Anterior cingulate cortex (tissue), 58 donors: ENCODE measurements at regions not wholly inside any gene's neighbourhood (a gene's known extent, or its start where the extent isn't known, plus 50 kb on each side); places are given as distances from the start of the nearest gene placed in this dataset.
"Not testable (repeated sequence)": the region's sequence is repeated elsewhere in the genome, so short reads cannot be mapped to it uniquely, and the experiment has no call there.

Experiments used
- DNase-seq, 58 donors: peaks; one replicate each; lab custom pipeline; 2025; lab: John Stamatoyannopoulos, UW

DNA sequence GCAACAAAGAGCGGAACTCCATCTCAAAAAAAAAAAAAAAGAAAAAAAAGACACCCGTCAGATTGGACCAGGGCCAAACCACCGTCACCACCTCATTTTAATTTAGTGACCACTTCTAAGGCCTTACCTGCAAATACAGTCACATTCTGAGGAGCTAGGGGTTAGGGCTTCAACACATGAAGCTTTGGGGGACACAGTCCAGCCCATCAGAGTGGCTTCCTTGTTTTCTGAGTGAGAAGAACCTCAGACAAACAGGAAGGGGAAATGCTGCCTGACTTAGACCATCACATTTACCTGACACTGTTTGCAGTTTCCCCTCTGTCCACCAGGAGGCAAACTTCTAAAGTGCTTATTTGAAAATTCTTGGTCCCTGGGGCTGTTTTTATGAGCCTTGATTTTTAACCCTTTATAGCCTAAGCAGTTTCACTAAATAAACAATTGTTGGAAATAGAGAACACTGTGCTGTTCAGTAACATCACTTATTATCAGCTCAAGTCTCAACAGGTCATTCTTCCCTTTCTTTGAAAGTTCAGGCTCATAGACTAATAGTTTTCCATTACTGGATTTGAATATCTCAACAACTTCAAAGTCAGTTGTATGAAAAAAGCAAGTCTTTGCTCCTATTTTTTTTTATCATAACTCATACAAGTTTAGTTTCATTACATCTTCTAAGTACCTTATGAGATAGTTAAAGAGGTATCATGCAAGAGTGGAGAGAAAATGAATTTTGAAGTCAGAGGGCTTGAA is 74.9 kb upstream of the WASF3 start:
- DNase-seq, result peak in 23 of 58 donors; percentile 4 to 68 (median 13)

GRCh38 chr13:26483546-26483945 is 73.9 kb upstream of the WASF3 start:
- DNase-seq, result no peak

DNA sequence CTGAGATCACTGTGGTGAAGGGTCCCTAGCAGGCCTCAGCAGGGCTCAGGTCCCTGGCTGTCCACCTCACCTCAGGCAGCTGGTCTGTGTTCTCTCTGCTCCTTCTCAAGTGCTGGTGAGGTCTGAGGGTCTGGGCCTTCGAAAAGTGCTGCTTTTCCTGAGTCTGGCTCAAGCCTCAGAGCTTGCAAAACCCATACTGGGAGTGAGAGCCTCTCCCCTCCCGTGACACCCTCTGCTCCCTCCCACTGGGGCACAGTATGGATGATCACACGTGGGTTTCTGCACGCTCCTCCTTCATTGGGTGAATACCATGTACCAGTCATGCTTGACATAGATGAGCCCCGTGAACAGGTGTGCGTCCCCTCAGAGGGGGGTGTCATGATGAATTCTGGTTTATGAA is 73.3 kb upstream of the WASF3 start:
- no peak for DNase-seq

DNA sequence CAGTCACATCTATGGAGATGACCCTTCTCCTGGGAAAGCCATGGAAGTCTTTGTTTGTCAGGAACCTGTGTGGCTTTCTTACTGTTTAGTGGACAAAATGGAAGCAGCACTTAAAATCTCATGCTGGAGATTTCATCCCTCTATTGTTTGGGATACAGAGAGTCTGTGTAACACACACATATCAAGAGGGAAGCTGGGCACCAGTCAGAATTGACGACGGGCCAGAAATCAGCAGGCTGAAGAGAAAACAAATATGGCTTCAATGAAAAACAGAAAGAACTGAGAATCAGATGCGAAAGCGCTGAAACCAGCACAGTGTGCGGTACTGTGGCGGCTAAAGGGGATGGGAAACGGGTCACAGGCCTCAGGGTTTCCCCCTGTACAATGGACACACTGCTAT is 72.2 kb upstream of the WASF3 start:
- DNase-seq, result peak in 11 of 58 donors; percentile 8 to 27 (median 15)

- DNase-seq, result peak in 12 of 58 donors; percentile 9 to 24 (median 13)
Observed at GRCh38 chr13:26485786-26486185, 71.7 kb upstream of the WASF3 start.

- no peak for DNase-seq
Observed at GRCh38 chr13:26486550-26486949, 70.9 kb upstream of the WASF3 start.

GRCh38 chr13:26487781-26488180 is 69.7 kb upstream of the WASF3 start:
- DNase-seq, result no peak

- DNase-seq, result peak in 1 of 58 donors; percentile 1
Observed at GRCh38 chr13:26488236-26489003, 69.1 kb upstream of the WASF3 start.

GRCh38 chr13:26492301-26492700 is 65.2 kb upstream of the WASF3 start:
- DNase-seq, result not testable (repeated sequence)

DNA sequence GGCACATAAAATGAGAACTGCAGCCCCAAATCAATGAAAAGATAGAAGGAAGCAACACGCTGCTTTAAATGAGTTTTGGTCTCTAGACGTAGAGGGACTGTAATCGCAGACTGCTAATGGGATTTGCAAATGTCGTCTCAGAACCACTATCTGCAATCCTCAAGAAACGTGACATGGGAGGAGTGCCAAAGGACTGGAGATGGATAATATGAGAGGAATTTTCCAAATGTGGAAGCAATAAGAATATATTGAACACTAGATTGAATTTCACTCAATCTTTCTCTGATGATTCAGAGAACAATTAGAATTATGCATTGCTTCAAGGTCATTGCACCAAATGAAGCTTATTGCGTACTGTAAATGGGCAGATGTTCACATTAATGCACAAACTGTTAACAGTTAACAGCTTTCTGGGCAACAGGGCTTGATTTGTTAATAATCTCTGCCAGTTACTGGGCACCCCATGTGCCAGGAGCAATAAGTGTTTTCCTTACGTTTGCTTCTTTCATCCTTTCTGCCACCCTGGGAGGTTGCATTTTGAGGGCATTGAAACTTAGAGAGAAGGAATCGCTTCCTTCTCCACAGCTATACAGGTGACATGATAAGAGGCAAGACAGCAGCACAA is 62.8 kb upstream of the WASF3 start:
- no peak for DNase-seq

GRCh38 chr13:26495750-26496149 is 61.7 kb upstream of the WASF3 start:
- no peak for DNase-seq

DNA sequence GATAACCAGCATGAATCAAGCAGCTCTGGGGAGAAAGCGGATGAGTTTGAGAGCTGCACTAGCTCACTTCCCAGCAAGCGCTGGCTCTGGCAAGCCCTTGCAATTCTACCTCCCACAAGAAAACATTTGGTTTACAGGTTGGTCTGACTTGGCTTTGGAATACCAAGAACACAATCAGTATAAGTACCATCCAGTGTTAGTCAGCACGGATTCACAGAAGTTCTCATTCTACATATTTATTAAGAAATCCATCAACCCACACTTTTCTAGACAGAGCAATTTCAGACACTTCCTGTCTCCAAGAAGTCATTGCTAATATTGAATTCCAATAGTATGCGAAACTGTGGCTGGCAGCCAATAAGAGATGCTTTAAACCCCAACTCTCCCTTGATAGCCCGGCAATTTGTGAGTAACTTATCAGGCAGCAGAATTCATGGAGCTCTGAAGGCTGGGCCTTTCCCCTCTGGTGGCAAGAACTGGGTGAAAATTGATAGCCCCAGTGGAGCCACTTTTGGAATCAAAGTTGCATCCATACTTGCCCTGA is 59.4 kb upstream of the WASF3 start:
- DNase-seq, result no peak

DNA sequence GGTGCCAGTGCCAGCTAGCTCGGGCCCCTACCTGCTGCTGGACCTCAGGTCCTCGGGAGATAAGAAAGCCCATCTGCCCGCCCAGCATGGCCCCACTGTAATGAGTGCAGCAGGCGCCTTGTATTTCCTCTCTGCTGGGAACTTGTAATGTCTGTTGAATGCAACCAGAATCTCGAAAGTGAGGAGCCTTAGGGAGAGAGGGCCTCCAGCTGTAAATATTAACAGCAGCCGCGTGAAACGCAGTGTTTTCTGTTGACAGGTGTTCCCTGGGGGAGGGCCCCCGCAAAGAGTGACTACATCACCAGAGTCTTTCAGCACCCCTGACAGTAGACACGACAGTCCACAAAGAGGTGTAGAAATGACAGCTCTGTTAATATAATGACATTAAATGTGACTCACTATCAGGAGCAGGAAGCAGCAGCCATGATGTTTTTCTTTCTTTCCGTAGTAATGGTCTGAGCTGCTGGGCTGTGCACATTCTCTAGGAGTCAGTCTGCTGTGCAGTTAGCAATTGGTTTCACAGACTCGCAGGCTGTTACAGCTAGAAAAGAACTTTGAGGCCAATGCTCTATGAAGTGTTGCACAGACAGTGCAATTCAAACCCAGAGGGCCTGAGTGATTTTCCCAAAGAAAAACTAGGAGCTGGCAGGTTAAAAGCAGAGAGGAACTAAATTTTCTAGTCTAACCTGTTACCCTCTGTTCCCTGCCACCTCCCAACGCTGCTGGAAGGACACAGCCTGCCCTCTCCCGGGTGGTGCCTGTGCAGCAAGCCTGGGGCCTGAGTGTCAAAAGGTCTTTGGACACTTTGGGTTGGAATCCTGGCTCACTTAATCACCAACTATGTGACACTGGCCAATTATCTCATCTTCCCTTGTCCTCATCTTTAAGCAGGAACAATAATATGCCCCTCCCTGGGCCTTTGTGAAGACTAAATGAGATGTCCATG is 58.6 kb upstream of the WASF3 start:
- no peak for DNase-seq

DNA sequence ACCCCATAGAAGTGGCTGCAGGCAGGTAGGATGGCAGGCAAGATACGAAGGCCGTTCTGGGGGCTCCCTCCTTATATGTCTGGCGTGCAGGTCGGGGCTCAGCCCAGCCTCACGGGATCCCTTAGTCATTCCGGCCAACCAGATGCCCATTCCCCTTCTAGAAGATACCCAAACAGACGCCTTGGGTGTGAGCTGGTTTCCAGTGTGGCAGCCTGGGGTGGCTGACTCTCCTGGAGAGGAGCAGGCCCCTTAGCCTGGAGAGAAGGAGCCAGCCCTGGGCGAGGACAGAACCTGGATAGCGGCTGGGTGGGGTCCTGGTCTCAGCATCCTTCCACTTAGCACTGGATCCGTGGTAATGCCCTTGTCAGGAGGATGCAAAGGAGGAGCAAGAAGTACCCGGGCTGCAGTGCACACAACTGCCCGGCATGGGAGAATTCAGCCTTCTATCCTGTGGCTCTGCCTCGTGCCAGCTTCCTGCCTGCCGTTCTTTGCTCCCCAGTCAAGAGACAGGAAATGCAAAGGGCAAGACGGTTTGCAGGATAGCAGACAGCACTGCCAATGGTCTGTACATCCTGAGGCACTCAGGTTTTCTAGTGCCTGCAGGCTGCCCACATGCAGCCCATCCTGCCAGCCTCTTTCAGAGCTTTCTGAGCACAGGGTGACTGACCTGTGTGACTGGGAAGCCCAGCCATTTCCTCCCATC is 56.7 kb upstream of the WASF3 start:
- no peak for DNase-seq

- no peak for DNase-seq
Observed at GRCh38 chr13:26501641-26502040, 55.8 kb upstream of the WASF3 start.

GRCh38 chr13:26502826-26503225 is 54.7 kb upstream of the WASF3 start:
- peak in 9 of 58 donors; percentile 5 to 57 (median 21) for DNase-seq

DNA sequence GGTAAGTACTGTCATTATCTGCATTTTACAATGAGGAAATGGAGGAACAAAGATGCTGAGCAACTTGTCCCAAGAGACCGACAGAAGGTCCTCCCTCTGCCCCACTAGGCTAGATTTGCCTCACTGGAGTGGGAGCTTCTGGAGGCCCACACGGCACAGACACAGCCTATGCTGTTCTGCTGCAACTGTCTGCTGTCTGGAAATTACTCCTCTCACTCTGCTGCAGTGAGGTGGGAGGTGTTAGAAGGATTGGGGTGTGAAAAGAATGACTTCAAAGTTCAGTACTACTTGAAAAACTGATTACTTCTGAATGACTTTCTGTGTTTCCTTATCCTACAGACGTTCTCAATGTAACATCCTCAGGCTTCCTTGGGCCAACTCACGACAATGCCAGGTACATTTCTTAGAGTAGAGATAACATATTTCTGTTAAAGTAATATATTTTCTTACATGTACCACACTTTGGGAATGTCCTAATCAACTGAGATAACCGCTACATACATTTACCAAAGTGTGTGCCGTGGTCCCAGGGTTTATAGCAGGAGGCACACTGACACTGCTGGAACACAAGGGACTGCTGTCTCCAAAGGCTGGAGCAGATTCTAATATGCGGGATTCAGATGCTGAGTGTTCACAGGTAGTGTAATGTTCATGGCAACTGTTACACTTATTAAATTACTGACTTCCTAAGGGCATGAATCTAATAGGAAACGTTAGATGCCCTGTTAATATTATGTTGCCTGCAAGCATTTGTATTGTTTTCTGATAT is 53.5 kb upstream of the WASF3 start:
- peak in 15 of 58 donors; percentile 5 to 63 (median 27) for DNase-seq
